NB4 (cell line): ENCODE measurements at regions not wholly inside any gene's neighbourhood (a gene's known extent, or its start where the extent isn't known, plus 50 kb on each side); places are given as distances from the start of the nearest gene placed in this dataset.

Source experiments
- DNase-seq: peaks from one replicate; pipeline ENCODE4 v3.0.0; 2010; ENCODE audit warnings: low read depth
- H3K4me3 ChIP-seq: one replicate; pipeline ENCODE4 v1.5.1; 2011; ENCODE audit warnings: mild to moderate bottlenecking, low read depth, low read length, moderate library complexity
- MYC ChIP-seq: IDR thresholded peaks from 2 replicates; pipeline ENCODE4 v1.6.1; 2011; ENCODE audit warnings: low read depth, low read length
- POLR2A ChIP-seq: IDR thresholded peaks from 2 replicates; pipeline ENCODE4 v1.6.1; 2011; ENCODE audit warnings: mild to moderate bottlenecking; ENCODE audit not compliant: insufficient read length; ENCODE audit errors: extremely low read depth
- TF ChIP-seq, protein P1 (sequence below): IDR thresholded peaks from one replicate; pipeline ENCODE4 v1.5.1; 2012; ENCODE audit warnings: low read depth, low read length
- TF ChIP-seq, protein P2 (sequence below): IDR thresholded peaks from 2 replicates; pipeline ENCODE4 v1.6.1; 2011; ENCODE audit warnings: low read depth, low read length

DNA sequence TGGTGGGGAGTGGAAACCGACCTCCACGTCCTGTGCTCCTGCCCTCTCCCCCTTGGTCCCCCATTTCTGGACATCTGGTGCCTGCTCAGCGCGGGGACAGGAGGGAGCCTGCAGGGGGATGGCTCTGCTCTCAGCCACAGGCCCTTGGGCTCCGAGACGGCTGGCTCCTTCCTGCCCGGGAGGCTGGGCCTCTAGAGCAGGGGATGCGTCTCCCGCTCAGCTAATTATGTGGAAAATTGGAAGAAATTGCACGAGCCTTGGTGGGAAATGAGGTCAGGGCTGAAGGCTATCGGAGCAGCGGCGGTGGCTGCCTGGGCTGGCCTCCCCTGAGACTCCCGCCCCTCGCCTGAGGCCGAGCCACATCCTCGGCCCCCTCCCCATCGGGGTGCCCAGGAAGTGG, 154.6 kb upstream of the CIBAR2 start:
- no peak overlapping the region for H3K4me3 ChIP-seq
- TF ChIP-seq, protein P1, sequence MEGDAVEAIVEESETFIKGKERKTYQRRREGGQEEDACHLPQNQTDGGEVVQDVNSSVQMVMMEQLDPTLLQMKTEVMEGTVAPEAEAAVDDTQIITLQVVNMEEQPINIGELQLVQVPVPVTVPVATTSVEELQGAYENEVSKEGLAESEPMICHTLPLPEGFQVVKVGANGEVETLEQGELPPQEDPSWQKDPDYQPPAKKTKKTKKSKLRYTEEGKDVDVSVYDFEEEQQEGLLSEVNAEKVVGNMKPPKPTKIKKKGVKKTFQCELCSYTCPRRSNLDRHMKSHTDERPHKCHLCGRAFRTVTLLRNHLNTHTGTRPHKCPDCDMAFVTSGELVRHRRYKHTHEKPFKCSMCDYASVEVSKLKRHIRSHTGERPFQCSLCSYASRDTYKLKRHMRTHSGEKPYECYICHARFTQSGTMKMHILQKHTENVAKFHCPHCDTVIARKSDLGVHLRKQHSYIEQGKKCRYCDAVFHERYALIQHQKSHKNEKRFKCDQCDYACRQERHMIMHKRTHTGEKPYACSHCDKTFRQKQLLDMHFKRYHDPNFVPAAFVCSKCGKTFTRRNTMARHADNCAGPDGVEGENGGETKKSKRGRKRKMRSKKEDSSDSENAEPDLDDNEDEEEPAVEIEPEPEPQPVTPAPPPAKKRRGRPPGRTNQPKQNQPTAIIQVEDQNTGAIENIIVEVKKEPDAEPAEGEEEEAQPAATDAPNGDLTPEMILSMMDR: no peak
- TF ChIP-seq POLR2A (no peak), MYC (no peak)
- TF ChIP-seq, protein P2, sequence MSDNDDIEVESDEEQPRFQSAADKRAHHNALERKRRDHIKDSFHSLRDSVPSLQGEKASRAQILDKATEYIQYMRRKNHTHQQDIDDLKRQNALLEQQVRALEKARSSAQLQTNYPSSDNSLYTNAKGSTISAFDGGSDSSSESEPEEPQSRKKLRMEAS: no peak
- DNase-seq: no peak

DNA sequence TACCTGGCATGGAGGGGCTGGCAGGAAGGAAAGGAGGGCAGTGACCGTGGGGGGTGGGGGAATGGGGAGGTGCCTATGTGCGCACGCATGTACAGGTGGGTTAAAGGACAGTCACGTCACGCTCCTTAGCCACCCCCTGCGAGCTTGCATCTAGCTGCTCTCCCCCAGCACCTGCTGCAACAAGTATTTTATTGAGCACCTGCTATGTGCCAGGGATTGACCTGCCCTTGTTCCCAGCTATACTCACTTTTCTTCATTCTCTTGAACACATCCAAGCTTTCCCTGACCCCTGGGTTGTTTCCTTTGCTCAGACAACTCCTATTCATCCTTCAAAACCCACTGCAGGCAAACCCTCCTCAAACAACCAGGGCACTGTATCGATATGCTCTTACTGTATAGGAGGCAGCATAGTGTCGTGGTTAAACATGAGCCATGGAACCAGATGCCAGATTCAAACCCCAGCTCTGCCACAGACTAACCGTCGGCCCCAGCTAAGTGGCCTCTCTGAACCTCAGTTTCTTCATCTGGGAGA, 155.2 kb upstream of the CIBAR2 start:
- no peak overlapping the region for H3K4me3 ChIP-seq
- TF ChIP-seq, protein P2: no peak
- no peak for DNase-seq

DNA sequence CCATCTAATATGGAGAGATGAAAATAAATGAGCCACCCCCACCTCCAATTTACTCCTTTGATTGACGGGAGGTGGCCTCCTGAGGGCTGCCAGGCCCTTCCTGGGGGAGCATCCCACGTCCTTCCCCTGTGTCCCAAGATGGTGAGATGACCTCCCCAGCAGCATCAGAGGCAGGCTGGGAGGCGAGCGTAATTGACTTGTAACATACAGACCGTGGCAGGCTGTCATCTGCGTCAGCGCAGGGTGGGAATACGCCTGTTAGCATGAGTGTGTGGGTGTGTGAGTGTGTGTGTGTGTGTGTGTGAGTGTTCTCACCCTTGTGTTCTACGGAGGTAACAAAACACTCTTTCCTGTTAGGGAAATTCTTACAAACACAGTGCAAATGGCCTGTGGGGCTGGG, 156.9 kb upstream of the CIBAR2 start:
- TF ChIP-seq MYC (no peak), POLR2A (no peak)
- TF ChIP-seq, protein P2: no peak
- TF ChIP-seq, protein P1: no peak
- no peak overlapping the region for H3K4me3 ChIP-seq
- no peak for DNase-seq

DNA sequence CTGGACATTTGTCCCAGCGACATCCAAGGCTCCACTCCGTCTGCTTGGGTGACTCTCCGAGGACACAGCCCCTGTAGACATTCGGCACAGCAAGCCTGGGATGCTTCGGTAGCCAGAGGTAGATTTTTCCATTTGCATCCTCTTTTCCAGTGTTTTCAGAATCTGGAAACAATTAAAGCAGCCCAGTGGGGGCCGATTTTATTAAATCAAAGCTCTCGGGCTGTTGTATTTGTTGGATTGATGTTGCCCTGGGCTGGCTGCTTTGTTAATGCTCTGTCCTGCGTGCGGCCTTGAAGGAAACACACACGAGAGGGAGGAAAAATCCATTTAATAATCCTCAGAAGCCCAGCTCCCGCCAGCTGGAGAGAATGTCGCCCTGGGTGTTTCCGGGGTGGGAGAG, 158.1 kb upstream of the CIBAR2 start:
- no peak for DNase-seq
- TF ChIP-seq, protein P1: no peak
- TF ChIP-seq, protein P2: no peak
- TF ChIP-seq POLR2A (no peak), MYC (no peak)
- no peak overlapping the region for H3K4me3 ChIP-seq

DNA sequence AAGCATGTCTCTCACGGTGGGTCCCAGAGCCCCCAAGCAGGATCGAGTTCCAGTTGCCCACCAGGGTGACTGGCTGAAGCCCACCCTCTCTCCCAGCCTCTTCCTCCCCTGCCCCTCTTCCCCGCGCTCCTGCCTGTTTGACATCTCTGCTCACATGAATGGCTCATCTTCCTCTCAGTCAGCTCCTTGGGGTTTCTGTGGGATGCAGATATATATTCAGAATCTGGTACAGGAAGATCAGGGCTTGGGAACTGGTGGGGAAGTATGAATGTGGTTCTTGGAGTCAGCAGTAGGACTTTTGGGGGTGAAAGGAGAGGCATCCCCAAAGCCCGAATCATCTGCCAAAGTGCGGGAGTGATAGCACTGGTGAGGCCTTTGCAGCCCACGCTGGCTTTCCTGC, 158.9 kb upstream of the CIBAR2 start:
- H3K4me3 ChIP-seq: no peak overlapping the region
- no peak for TF ChIP-seq POLR2A
- TF ChIP-seq, protein P1: no peak
- TF ChIP-seq, protein P2: no peak
- TF ChIP-seq MYC: no peak
- DNase-seq: no peak

DNA sequence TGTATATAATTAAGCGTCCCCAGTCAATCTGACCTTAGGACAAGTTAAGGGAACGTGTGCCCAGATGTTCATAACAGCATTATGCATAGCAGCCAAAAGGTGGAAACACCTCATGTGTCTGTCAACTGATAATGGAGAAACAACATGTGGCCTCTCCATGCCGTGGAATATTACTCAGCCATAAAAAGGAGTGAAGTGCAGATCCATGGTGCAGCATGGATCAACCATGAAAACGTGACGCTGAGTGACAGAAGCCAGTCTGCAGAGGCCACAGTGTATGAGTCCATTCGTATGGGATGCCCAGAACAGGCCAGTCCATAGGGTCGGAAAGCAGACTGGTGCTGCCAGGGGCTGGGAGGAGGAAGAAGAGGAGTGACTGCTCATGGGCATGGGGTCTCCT, 161.0 kb upstream of the CIBAR2 start:
- DNase-seq: no peak
- no peak for TF ChIP-seq POLR2A
- TF ChIP-seq, protein P1: no peak
- TF ChIP-seq, protein P2: no peak
- TF ChIP-seq MYC: no peak
- no peak overlapping the region for H3K4me3 ChIP-seq
